GM12864 (cell line): ENCODE measurements at regions not wholly inside any gene's neighbourhood (a gene's known extent, or its start where the extent isn't known, plus 50 kb on each side); places are given as distances from the start of the nearest gene placed in this dataset.

Experiments used
- DNase-seq: peaks from one replicate; pipeline ENCODE4 v3.0.0-alpha.2; 2011; ENCODE audit warnings: low read depth
- H3K4me3 ChIP-seq: 2 replicates; pipeline ENCODE4 v1.5.1; 2011; ENCODE audit warnings: mild to moderate bottlenecking, low read depth, low read length, control low read depth
- TF ChIP-seq, protein P1 (sequence below): IDR thresholded peaks from 2 replicates; pipeline ENCODE4 v1.5.1; 2011; ENCODE audit warnings: low read depth, mild to moderate bottlenecking, moderate library complexity, low read length, control low read depth, inconsistent platforms; ENCODE audit errors: missing control alignments

DNA sequence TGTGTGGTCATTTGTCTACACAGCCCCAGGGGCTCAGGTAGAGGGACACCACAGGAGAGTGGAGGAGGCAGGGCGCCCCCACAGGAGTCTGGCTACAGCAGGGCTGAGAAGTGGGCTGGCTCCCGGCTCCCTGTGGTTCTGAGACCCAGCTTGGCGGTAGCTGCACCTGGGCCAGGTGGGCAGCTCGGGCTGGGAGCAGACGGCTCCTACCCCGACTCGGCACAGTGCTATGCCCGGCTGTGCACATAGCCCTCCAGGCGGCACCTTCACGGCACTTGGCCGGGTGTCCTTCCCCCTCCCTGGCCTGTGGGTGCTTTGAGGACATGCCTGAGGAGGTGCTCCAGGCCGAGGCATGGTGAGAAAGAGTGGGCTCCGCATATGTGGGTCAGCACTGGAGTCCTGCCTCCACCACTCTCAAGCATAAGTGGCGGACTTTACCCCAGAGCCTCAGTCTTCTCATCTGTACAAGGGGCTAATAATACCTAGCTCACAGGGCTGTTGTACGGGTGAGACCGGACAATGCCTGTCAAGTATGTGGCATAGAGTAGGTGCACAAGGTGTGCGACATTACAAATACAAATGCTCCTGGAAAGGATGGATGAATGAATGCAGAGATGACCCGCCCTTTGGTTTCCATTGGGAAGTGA is 50.1 kb upstream of the JPH3 start:
- no peak overlapping the region for H3K4me3 ChIP-seq
- TF ChIP-seq, protein P1, sequence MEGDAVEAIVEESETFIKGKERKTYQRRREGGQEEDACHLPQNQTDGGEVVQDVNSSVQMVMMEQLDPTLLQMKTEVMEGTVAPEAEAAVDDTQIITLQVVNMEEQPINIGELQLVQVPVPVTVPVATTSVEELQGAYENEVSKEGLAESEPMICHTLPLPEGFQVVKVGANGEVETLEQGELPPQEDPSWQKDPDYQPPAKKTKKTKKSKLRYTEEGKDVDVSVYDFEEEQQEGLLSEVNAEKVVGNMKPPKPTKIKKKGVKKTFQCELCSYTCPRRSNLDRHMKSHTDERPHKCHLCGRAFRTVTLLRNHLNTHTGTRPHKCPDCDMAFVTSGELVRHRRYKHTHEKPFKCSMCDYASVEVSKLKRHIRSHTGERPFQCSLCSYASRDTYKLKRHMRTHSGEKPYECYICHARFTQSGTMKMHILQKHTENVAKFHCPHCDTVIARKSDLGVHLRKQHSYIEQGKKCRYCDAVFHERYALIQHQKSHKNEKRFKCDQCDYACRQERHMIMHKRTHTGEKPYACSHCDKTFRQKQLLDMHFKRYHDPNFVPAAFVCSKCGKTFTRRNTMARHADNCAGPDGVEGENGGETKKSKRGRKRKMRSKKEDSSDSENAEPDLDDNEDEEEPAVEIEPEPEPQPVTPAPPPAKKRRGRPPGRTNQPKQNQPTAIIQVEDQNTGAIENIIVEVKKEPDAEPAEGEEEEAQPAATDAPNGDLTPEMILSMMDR, result no peak
- DNase-seq, result no peak

DNA sequence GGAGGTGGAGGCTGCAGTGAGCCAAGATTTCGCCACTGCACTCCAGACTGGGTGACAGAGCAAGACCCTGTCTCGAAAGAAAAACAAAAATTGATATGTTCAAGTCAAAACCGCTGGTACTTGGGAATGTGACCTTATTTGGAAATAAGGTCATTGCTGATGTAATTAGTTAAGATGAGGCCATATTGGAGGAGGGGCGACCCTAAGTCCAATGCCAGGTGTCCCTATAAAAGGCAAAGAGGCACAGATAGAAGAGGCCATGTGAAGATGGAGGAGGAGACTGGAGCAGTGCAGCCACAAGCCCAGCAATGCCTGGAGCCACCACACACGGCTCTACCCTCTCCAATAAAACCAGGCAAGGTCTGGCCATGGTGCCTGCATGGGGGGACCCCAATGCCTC is 50.8 kb upstream of the JPH3 start:
- TF ChIP-seq, protein P1, result no peak
- DNase-seq, result no peak
- H3K4me3 ChIP-seq, result no peak overlapping the region

DNA sequence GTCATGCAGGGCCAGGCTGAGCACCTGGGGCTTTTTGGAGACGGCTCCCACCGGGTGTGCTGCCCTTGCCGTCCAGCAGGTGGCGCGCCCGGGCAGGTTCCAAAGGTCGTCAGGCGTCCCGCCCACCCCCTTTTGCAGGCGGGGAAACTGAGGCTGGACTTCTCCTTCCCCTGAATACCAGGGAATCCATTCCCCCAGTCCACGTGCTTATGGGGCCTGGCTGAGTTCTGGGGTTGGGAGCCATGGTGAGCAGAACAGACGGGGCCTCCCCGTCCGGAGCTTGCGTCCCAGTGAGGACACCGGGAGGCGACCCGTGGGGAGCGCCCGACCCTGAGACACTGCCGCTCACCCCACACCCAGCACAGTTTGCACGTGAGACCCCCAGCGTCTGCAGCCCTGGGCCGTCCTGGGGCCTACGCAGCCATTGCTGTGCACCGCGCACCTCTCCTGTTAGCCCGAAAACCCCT is 51.8 kb upstream of the JPH3 start:
- TF ChIP-seq, protein P1, result peak; percentile 86
- no peak for DNase-seq
- no peak overlapping the region for H3K4me3 ChIP-seq

DNA sequence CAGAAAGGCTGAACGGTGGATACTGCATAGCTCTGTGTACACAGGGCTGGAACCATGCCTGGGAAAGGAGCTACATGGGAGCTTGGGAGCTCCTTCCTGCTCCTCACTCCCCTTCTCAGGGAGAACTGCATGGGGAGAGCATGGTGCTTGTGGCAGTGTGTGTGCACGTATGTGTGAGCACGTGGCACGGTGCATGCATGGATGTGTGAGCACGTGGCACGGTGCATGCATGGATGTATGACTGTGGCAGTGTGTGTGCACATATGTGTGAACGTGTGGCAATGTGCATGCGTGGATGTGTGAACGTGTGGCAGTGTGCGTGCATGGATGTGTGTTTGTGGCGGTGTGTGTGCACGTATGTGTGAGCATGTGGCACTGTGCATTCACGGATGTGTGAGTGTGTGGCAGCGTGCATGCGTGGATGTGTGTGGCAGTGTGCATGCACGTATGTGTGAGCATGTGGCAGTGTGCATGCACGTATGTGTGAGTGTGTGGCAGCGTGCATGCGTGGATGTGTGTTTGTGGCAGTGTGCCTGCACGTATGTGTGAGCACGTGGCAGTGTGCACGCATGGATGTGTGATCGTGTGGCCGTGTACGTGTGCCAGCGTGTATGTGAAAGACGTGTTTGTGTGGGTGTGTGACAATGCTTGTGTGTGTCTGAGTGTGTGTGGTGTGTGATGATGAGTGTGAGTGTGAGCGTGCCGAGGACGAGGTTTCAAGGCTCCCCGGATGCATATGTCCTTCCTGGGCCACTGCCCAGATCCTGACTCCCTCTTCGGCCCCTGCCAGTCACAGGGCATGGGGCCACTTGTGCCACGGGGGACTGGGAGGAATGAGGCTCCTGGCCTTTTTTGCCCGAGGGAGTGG is 52.4 kb upstream of the JPH3 start:
- TF ChIP-seq, protein P1, result no peak
- no peak for DNase-seq
- H3K4me3 ChIP-seq, result no peak overlapping the region

DNA sequence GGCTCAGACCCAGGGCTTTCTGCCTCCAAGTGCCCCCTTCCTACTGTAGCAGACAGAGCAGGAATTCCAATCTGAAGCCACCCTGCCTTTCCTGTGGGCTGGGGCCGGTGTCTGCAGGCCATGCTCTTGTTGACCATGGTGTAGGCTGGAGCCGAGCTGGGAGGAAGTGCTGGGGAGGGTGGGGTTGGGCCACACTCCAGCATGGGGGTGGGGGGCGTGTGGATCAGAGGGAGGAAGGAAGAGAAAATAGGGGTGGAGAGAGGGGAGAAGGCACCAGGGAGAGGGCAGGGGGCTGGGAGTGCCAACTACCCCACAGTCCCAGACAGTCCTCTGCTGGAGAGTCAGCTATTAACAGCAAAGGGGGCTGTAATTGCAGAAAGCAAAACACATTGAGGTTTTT is 54.3 kb upstream of the JPH3 start:
- no peak overlapping the region for H3K4me3 ChIP-seq
- no peak for DNase-seq
- TF ChIP-seq, protein P1, result no peak

DNA sequence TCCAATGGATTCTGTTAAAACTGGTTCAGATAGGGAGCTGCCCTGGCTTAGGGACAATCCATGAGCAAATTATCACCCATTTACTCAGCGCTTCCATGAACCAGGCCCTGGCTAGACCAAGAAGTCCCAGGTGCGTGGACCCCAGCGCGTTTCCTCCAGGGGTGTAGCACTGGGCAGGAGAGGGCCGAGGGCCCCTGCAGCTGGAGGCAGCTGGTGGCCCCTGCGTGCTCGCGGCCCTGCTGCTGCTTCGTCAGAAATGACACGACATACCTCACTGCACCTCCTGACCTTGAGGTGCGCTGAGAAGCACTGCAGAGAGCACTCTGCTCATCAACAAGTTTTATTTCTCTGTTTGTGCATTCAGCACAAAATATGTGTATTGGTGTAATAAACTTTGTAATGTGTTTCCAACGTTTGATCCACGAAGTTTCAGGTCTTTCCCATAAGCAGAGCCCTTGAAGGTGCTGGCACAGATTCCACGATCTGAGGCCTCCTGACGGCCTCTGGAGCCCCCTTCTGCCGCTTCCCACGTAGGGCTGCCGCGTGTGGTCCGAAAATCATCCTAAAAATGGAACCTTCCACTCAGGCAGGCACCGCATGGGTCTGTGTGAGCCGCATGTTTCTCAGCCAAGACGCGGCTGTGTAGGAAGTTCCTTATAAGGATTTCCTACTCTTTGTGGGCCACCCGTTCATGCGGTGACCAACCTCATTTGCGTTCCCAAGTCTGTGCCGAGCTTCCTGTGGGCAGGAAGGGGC is 50.8 kb upstream of the ZCCHC14 start:
- no peak for DNase-seq
- H3K4me3 ChIP-seq, result no peak overlapping the region
- TF ChIP-seq, protein P1, result no peak
